H1 (cell line): ENCODE measurements at regions not wholly inside any gene's neighbourhood (a gene's known extent, or its start where the extent isn't known, plus 50 kb on each side); places are given as distances from the start of the nearest gene placed in this dataset.

Experiments used
- CTCF ChIA-PET: fragments of 300-600 bp; sonication (Branson Sonifier 250); formaldehyde crosslinking; loops from one replicate; lab custom pipeline; 2021; ENCODE audit not compliant: partially characterized antibody; lab: Charles Lee
- POLR2A ChIA-PET: fragments of 300-600 bp; sonication (Branson Sonifier 250); formaldehyde crosslinking; loops from one replicate; lab custom pipeline; 2021; ENCODE audit warnings: inconsistent platforms; ENCODE audit not compliant: partially characterized antibody; lab: Charles Lee
- DNase-seq, 2 experiments: peaks; one replicate each; pipeline versions ENCODE4 v3.0.0 to v3.0.0-alpha.2; 2010 to 2022; ENCODE audit warnings: low spot score in 2 of 2, low read depth in 1 of 2, mixed read lengths in 1 of 2
- FAIRE-seq: peaks from 2 replicates; lab custom pipeline; 2011; peaks lifted over from hg19 to GRCh38; lab: Jason Lieb, UNC
- H2AFZ ChIP-seq: 2 replicates; pipeline ENCODE4 v1.8.1; 2012; ENCODE audit warnings: low read length, inconsistent platforms
- H2AK5ac ChIP-seq: 2 replicates; pipeline ENCODE4 v1.6.1; 2013; ENCODE audit warnings: low read depth, low read length
- H2BK120ac ChIP-seq: replicated peaks from 2 replicates; pipeline ENCODE3; 2013; ENCODE audit warnings: low read depth, low read length, inconsistent platforms
- H2BK12ac ChIP-seq: 2 replicates; pipeline ENCODE4 v1.6.1; 2013; ENCODE audit warnings: low read depth, low read length
- H2BK15ac ChIP-seq: 2 replicates; pipeline ENCODE4 v1.6.1; 2013; ENCODE audit warnings: low read length
- H2BK20ac ChIP-seq: 2 replicates; pipeline ENCODE4 v1.6.1; 2013; ENCODE audit warnings: low read length
- H2BK5ac ChIP-seq: 2 replicates; pipeline ENCODE4 v1.6.1; 2013; ENCODE audit warnings: low read depth, low read length
- H3K14ac ChIP-seq: 2 replicates; pipeline ENCODE4 v1.6.1; 2013; ENCODE audit warnings: inconsistent platforms; ENCODE audit not compliant: insufficient read length
- H3K18ac ChIP-seq: 2 replicates; pipeline ENCODE4 v1.6.1; 2013; ENCODE audit warnings: low read length; ENCODE audit errors: extremely low read depth
- H3K23ac ChIP-seq: 2 replicates; pipeline ENCODE4 v1.6.1; 2013; ENCODE audit warnings: inconsistent platforms; ENCODE audit not compliant: insufficient read length
- H3K23me2 ChIP-seq: 2 replicates; pipeline ENCODE4 v1.6.1; 2013; ENCODE audit warnings: low read depth, low read length
- H3K27ac ChIP-seq: 2 replicates; pipeline ENCODE4 v1.6.1; 2011; ENCODE audit warnings: low read depth, low read length, inconsistent platforms
- H3K27me3 ChIP-seq, 4 experiments: replicated peaks in 1 of 4; 1 replicate in 1 of 4; 2 replicates in 3 of 4; pipeline versions ENCODE4 v1.6.1 to v1.8.1; 2011 to 2013; ENCODE audit warnings: low read length in 3 of 4, mild to moderate bottlenecking in 3 of 4, inconsistent platforms in 2 of 4, mixed read lengths in 2 of 4, moderate library complexity in 1 of 4; ENCODE audit not compliant: control insufficient read depth in 3 of 4, insufficient read depth in 3 of 4; ENCODE audit errors: extremely low read depth in 1 of 4
- H3K36me3 ChIP-seq, 4 experiments: 2 replicates each; pipeline versions ENCODE4 v1.6.1 to v1.8.1; 2011 to 2013; ENCODE audit warnings: mild to moderate bottlenecking in 4 of 4, low read length in 3 of 4, moderate library complexity in 2 of 4, control low read depth in 1 of 4, inconsistent platforms in 1 of 4; ENCODE audit not compliant: insufficient read depth in 4 of 4, control insufficient read depth in 2 of 4
- H3K4ac ChIP-seq: replicated peaks from 2 replicates; pipeline ENCODE3; 2013; ENCODE audit warnings: low read length, low read depth, mixed read lengths, inconsistent platforms; ENCODE audit not compliant: insufficient read length
- H3K4me1 ChIP-seq, 4 experiments: replicated peaks in 1 of 4; 1 replicate in 1 of 4; 2 replicates in 3 of 4; pipeline versions ENCODE4 v1.6.1 to v1.8.1; 2011 to 2013; ENCODE audit warnings: low read length in 3 of 4, inconsistent platforms in 2 of 4, mixed read lengths in 1 of 4; ENCODE audit not compliant: insufficient read depth in 4 of 4, control insufficient read depth in 3 of 4
- H3K4me2 ChIP-seq, 2 experiments: 2 replicates each; pipeline versions ENCODE4 v1.6.1 to v1.8.1; 2011 to 2013; ENCODE audit warnings: low read depth in 2 of 2, low read length in 2 of 2, control low read depth in 1 of 2, inconsistent platforms in 1 of 2, mild to moderate bottlenecking in 1 of 2; ENCODE audit not compliant: insufficient read depth in 1 of 2
- H3K4me3 ChIP-seq, 4 experiments: fragments of 200-600, 300-600 bp in 1 of 4; sonication (generic), shearing (Covaris generic), sonication (Bioruptor Twin) in 1 of 4; 2 replicates each; pipeline versions ENCODE4 v1.5.1 to v1.8.1; 2011 to 2016; ENCODE audit warnings: low read length in 4 of 4, low read depth in 3 of 4, control low read depth in 2 of 4, inconsistent platforms in 2 of 4, mild to moderate bottlenecking in 2 of 4, mixed read lengths in 1 of 4, moderate library complexity in 1 of 4; ENCODE audit not compliant: insufficient read depth in 2 of 4; ENCODE audit errors: extremely low read depth in 1 of 4
- H3K56ac ChIP-seq: replicated peaks from 2 replicates; pipeline ENCODE3; 2013; ENCODE audit warnings: low read depth, mild to moderate bottlenecking, mixed read lengths, low read length, inconsistent platforms; ENCODE audit not compliant: insufficient read length
- H3K79me1 ChIP-seq: 2 replicates; pipeline ENCODE4 v1.6.1; 2013; ENCODE audit warnings: low read depth, low read length, control low read depth
- H3K79me2 ChIP-seq, 2 experiments: 2 replicates each; pipeline versions ENCODE4 v1.6.1 to v1.8.1; 2012 to 2013; ENCODE audit warnings: low read length in 2 of 2, mild to moderate bottlenecking in 2 of 2, inconsistent platforms in 1 of 2; ENCODE audit not compliant: insufficient read depth in 2 of 2, control insufficient read depth in 1 of 2
- H3K9ac ChIP-seq, 4 experiments: replicated peaks in 1 of 4; 1 replicate in 1 of 4; 2 replicates in 3 of 4; pipeline versions ENCODE4 v1.6.1 to v1.8.1; 2011 to 2013; ENCODE audit warnings: low read depth in 3 of 4, low read length in 3 of 4, control low read depth in 2 of 4, mild to moderate bottlenecking in 2 of 4, moderate library complexity in 2 of 4, inconsistent platforms in 1 of 4; ENCODE audit errors: extremely low read depth in 1 of 4
- H3K9me3 ChIP-seq, 2 experiments: 2 replicates each; pipeline versions ENCODE4 v1.6.1 to v1.8.1; 2012 to 2013; ENCODE audit warnings: mild to moderate bottlenecking in 2 of 2, moderate library complexity in 2 of 2, control low read depth in 1 of 2, inconsistent platforms in 1 of 2, low read depth in 1 of 2, low read length in 1 of 2, mixed read lengths in 1 of 2; ENCODE audit not compliant: insufficient read depth in 2 of 2
- H4K20me1 ChIP-seq, 2 experiments: replicated peaks in 1 of 2; 2 replicates each; pipeline versions ENCODE3 to v1.8.1; 2011 to 2013; ENCODE audit warnings: inconsistent platforms in 2 of 2, low read length in 2 of 2, mild to moderate bottlenecking in 1 of 2; ENCODE audit not compliant: insufficient read depth in 2 of 2, control insufficient read depth in 1 of 2
- H4K5ac ChIP-seq: 2 replicates; pipeline ENCODE4 v1.6.1; 2013; ENCODE audit warnings: low read length, low read depth, mixed read lengths, inconsistent platforms; ENCODE audit not compliant: insufficient read length
- H4K8ac ChIP-seq: 2 replicates; pipeline ENCODE4 v1.8.0; 2013; ENCODE audit warnings: mild to moderate bottlenecking, moderate library complexity, low read length, inconsistent platforms; ENCODE audit not compliant: insufficient read depth; ENCODE audit errors: extremely low read depth
- H4K91ac ChIP-seq: replicated peaks from 2 replicates; pipeline ENCODE3; 2013; ENCODE audit warnings: low read length, mixed read lengths, inconsistent platforms; ENCODE audit not compliant: insufficient read length
- TCF12 ChIP-seq: IDR thresholded peaks from 2 replicates; pipeline ENCODE4 v1.6.1; 2011; ENCODE audit warnings: low read depth, mild to moderate bottlenecking, low read length
- WGBS, 2 experiments: shearing (Covaris generic) in 1 of 2; methylation state at CpG; one replicate each; pipeline versions ENCODE4 v1.1.6 to v1.1.7; 2013 to 2015; ENCODE audit warnings: low lambda C conversion rate in 2 of 2, mixed read lengths in 2 of 2, inconsistent platforms in 1 of 2, low coverage in 1 of 2, missing lambda C conversion rate in 1 of 2; ENCODE audit not compliant: insufficient replicate concordance in 2 of 2, insufficient coverage in 1 of 2, insufficient read length in 1 of 2; ENCODE audit errors: extremely low coverage in 1 of 2, missing lambda C conversion rate in 1 of 2; 5-methylcytosine and 5-hydroxymethylcytosine counted together

GRCh38 chr1:194164755-194165154, 978.3 kb upstream of the B3GALT2 start:
- Histone ChIP-seq H2BK12ac (no peak overlapping the region), H2BK20ac (no peak overlapping the region), H3K4ac (no peak overlapping the region), H3K9me3 (no peaks in the 10 kb centered on the region; a peak in 1 of 4 replicates), H4K5ac (no peak overlapping the region), H3K79me1 (no peaks in the 10 kb centered on the region), H2BK120ac (no peak overlapping the region), H3K27ac (no peak overlapping the region), H2BK5ac (no peak overlapping the region), H3K79me2 (no peaks in the 10 kb centered on the region), H3K27me3 (no peaks in the 10 kb centered on the region), H4K91ac (no peak overlapping the region), H3K56ac (no peak overlapping the region), H2AK5ac (no peak overlapping the region), H3K4me3 (no peak overlapping the region), H3K9ac (no peak overlapping the region), H2AFZ (no peak overlapping the region), H3K23me2 (no peaks in the 10 kb centered on the region), H4K20me1 (no peaks in the 10 kb centered on the region), H3K4me1 (no peaks in the 10 kb centered on the region), H3K4me2 (no peak overlapping the region), H3K23ac (no peak overlapping the region), H3K14ac (no peak overlapping the region), H2BK15ac (no peak overlapping the region), H3K36me3 (no peaks in the 10 kb centered on the region), H3K18ac (no peak overlapping the region), H4K8ac (no peak overlapping the region)
- CTCF ChIA-PET: no interaction called here
- DNase-seq (no peak), FAIRE-seq (no peak)
- POLR2A ChIA-PET: no interaction called here
- WGBS, 2 experiments: 90% methylated on average over 1 of the region's 1 CpG; no CpG with 5 or more reads in 1 of the 2 experiments
- TF ChIP-seq TCF12: no peak
